ENCODE measurements at regions not wholly inside any gene's neighbourhood (a gene's known extent, or its start where the extent isn't known, plus 50 kb on each side); places are given as distances from the start of the nearest gene placed in this dataset.
"Not testable (repeated sequence)": the region's sequence is repeated elsewhere in the genome, so short reads cannot be mapped to it uniquely, and the experiment has no call there.

- DNase-seq (ENCODE audit: low read depth): no peak
These were observed 81.1 kb downstream of the XRCC2 start for GRCh38 chr7:152594801-152595200.

- DNase-seq (ENCODE audit: low read depth): no peak
These were observed 84.0 kb downstream of the XRCC2 start for GRCh38 chr7:152591976-152592375.

- DNase-seq (ENCODE audit: low read depth): no peak
These were observed 85.5 kb downstream of the XRCC2 start for GRCh38 chr7:152590481-152590880.

- not testable (repeated sequence) for DNase-seq (ENCODE audit: low read depth)
These were observed 86.1 kb downstream of the XRCC2 start for GRCh38 chr7:152589821-152590220.

GRCh38 chr7:152588350-152588749 lies 87.6 kb downstream of the XRCC2 start:
- DNase-seq (ENCODE audit: low read depth): peak; percentile 19

GRCh38 chr7:152587366-152587765 lies 88.6 kb downstream of the XRCC2 start:
- DNase-seq (ENCODE audit: low read depth): no peak

- DNase-seq (ENCODE audit: low read depth): no peak
These were observed 92.9 kb downstream of the XRCC2 start for GRCh38 chr7:152583006-152583405.

GRCh38 chr7:152579070-152579469 lies 96.9 kb downstream of the XRCC2 start:
- no peak for DNase-seq (ENCODE audit: low read depth)

- no peak for DNase-seq (ENCODE audit: low read depth)
These were observed 98.6 kb downstream of the XRCC2 start for GRCh38 chr7:152577339-152577738.

GRCh38 chr7:152574892-152575548 lies 100.9 kb downstream of the XRCC2 start:
- DNase-seq (ENCODE audit: low read depth): no peak

- not testable (repeated sequence) for DNase-seq (ENCODE audit: low read depth)
These were observed 102.8 kb downstream of the XRCC2 start for GRCh38 chr7:152573186-152573585.

GRCh38 chr7:152572101-152572500 lies 103.8 kb downstream of the XRCC2 start:
- DNase-seq (ENCODE audit: low read depth): no peak

- no peak for DNase-seq (ENCODE audit: low read depth)
These were observed 104.9 kb downstream of the XRCC2 start for GRCh38 chr7:152571068-152571467.

GRCh38 chr7:152568972-152569371 lies 107.0 kb downstream of the XRCC2 start:
- DNase-seq (ENCODE audit: low read depth): no peak

GRCh38 chr7:152565731-152566130 lies 110.2 kb downstream of the XRCC2 start:
- DNase-seq (ENCODE audit: low read depth): no peak

- no peak for DNase-seq (ENCODE audit: low read depth)
These were observed 111.2 kb downstream of the XRCC2 start for GRCh38 chr7:152564656-152565250.

GRCh38 chr7:152556013-152556755 lies 119.8 kb downstream of the XRCC2 start:
- no peak for DNase-seq (ENCODE audit: low read depth)

- DNase-seq (ENCODE audit: low read depth): no peak
These were observed 118.0 kb upstream of the KMT2C start for GRCh38 chr7:152553671-152554317.

GRCh38 chr7:152551304-152552036 lies 115.7 kb upstream of the KMT2C start:
- no peak for DNase-seq (ENCODE audit: low read depth)

- no peak for DNase-seq (ENCODE audit: low read depth)
These were observed 109.3 kb upstream of the KMT2C start for GRCh38 chr7:152544971-152545619.

GRCh38 chr7:152544481-152544927 lies 108.7 kb upstream of the KMT2C start:
- DNase-seq (ENCODE audit: low read depth): no peak
